Activated naive CD8-positive, alpha-beta T cell treated with anti-CD3 and anti-CD28 coated beads, Interleukin-2, amount 10 ng/mL, durations not matched to agents 7 days and 5 days (primary cell): ENCODE measurements at regions not wholly inside any gene's neighbourhood (a gene's known extent, or its start where the extent isn't known, plus 50 kb on each side); places are given as distances from the start of the nearest gene placed in this dataset.

ENCODE experiments used
- ATAC-seq: fragments of 150-1000 bp; cut with Tn5 transposase; one replicate; pipeline ENCODE4 v1.10.0; 2021; ENCODE audit warnings: low read depth, moderate library complexity
- POLR2A ChIA-PET: fragments of 350-600 bp; sonication (Branson Sonifier 250); formaldehyde crosslinking; loops from one replicate; lab custom pipeline; 2021; ENCODE audit warnings: antibody characterized with exemption; lab: Charles Lee
- DNase-seq: peaks from one replicate; pipeline ENCODE4 v3.0.0; 2021
- H3K27ac Mint-ChIP-seq: one replicate; pipeline ENCODE4 v1.8.0; 2022; ENCODE audit warnings: mild to moderate bottlenecking, mixed read lengths
- H3K27me3 Mint-ChIP-seq: one replicate; pipeline ENCODE4 v1.8.0; 2022; ENCODE audit warnings: mild to moderate bottlenecking, moderate library complexity, mixed read lengths
- H3K36me3 Mint-ChIP-seq: one replicate; pipeline ENCODE4 v1.8.0; 2021; ENCODE audit warnings: mild to moderate bottlenecking, mixed read lengths
- H3K4me1 Mint-ChIP-seq: one replicate; pipeline ENCODE4 v1.8.0; 2021; ENCODE audit warnings: mixed read lengths
- H3K4me3 Mint-ChIP-seq: one replicate; pipeline ENCODE4 v1.8.0; 2022; ENCODE audit warnings: mild to moderate bottlenecking, moderate library complexity, mixed read lengths
- H3K9me3 Mint-ChIP-seq: one replicate; pipeline ENCODE4 v1.8.0; 2021; ENCODE audit warnings: mixed read lengths

DNA sequence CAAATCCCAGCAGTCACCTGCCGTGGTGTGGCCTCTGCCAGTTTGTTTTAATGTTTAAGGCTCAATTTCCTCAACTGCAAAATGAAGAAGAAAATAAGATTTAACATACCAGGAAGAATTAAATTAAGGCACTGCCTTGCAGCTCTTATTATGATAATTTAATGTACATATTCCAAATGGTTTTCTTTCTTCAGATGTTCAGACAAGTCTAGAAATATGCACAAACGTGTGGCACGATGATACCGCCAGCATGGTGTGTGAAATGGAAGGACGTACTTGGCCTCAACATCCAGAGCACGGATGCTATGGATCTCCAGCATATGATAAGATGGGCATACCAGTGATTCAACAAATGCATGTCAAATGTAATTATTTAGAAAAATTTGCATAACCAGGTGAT is 959.4 kb upstream of the TMEM132C start:
- Mint-ChIP-seq H3K9me3 (no peaks in the 10 kb centered on the region), H3K4me1 (peaks cover 2% of the 10 kb centered on the region), H3K27me3 (peaks cover 2% of the 10 kb centered on the region), H3K27ac (no peak overlapping the region), H3K36me3 (no peaks in the 10 kb centered on the region), H3K4me3 (no peak overlapping the region)
- POLR2A ChIA-PET, result no interaction called here
- no peak for ATAC-seq
- no peak for DNase-seq

DNA sequence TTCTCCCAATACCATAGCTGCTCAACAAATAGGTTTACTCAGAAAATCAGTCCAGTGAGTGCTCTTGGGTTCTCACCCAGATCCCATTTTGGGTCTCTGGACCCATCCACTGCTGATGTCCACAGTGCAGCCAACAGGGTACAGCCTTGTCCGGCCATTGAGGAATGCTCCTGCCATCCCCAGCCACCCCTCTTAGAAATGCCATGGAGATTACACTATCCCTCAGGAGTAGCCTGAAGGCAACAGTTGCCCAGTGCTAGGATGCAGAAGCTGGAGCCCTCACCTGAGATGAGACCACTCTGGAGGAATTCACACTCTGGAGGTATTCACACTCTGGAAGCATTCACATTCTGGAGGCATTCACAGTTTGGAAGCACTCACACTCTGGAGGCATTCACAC is 958.8 kb upstream of the TMEM132C start:
- Mint-ChIP-seq H3K9me3 (no peaks in the 10 kb centered on the region), H3K27me3 (peaks cover 2% of the 10 kb centered on the region), H3K36me3 (no peaks in the 10 kb centered on the region), H3K27ac (no peak overlapping the region), H3K4me3 (no peak overlapping the region), H3K4me1 (peaks cover 2% of the 10 kb centered on the region)
- ATAC-seq (no peak), DNase-seq (no peak)
- POLR2A ChIA-PET, result no interaction called here

DNA sequence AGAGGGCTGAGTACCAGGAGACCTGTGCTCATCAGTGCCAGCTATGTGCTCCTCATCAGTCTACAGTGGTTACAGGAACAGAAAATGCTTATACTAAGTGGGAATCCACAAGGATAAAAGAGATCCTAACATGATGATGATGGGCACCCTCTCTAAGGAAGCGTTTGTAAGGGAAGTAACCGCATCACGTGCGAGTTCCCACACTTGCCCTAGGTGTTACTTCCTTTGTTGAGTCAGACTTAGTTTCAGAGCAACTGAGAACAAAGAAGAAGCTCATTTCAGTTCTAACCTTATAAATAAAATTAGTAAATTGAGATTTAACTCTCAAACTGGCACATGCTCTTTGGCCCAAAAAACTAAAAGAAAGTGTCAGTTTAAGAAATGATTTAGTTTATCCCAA is 956.4 kb upstream of the TMEM132C start:
- Mint-ChIP-seq H3K27me3 (peaks cover 6% of the 10 kb centered on the region), H3K4me3 (no peak overlapping the region), H3K4me1 (peaks cover 2% of the 10 kb centered on the region), H3K9me3 (peaks cover 1% of the 10 kb centered on the region), H3K36me3 (no peaks in the 10 kb centered on the region), H3K27ac (no peak overlapping the region)
- POLR2A ChIA-PET, result no interaction called here
- no peak for DNase-seq
- ATAC-seq, result no peak

GRCh38 chr12:127311720-127312364 is 955.1 kb upstream of the TMEM132C start:
- ATAC-seq (no peak), DNase-seq (no peak)
- Mint-ChIP-seq H3K4me1 (peaks cover 2% of the 10 kb centered on the region), H3K27ac (no peak overlapping the region), H3K27me3 (peaks cover 6% of the 10 kb centered on the region), H3K36me3 (no peaks in the 10 kb centered on the region), H3K4me3 (no peak overlapping the region), H3K9me3 (peaks cover 1% of the 10 kb centered on the region)
- POLR2A ChIA-PET, result no interaction called here

GRCh38 chr12:127324681-127325080 is 942.3 kb upstream of the TMEM132C start:
- Mint-ChIP-seq H3K36me3 (no peaks in the 10 kb centered on the region), H3K27ac (no peak overlapping the region), H3K27me3 (peaks cover 2% of the 10 kb centered on the region), H3K4me1 (no peaks in the 10 kb centered on the region), H3K4me3 (no peak overlapping the region), H3K9me3 (no peaks in the 10 kb centered on the region)
- POLR2A ChIA-PET, result no interaction called here
- ATAC-seq, result no peak
- DNase-seq, result no peak

- H3K9me3 Mint-ChIP-seq, result no peaks in the 10 kb centered on the region
- no peaks in the 10 kb centered on the region for H3K36me3 Mint-ChIP-seq
- no peak overlapping the region for H3K4me3 Mint-ChIP-seq
- H3K4me1 Mint-ChIP-seq, result no peaks in the 10 kb centered on the region
- POLR2A ChIA-PET, result no interaction called here
- H3K27ac Mint-ChIP-seq, result no peak overlapping the region
- DNase-seq, result no peak
- peaks cover 2% of the 10 kb centered on the region for H3K27me3 Mint-ChIP-seq
- no peak for ATAC-seq
Measured at GRCh38 chr12:127327986-127328385, 939.0 kb upstream of the TMEM132C start.

- ATAC-seq (no peak), DNase-seq (no peak)
- Mint-ChIP-seq H3K4me1 (no peaks in the 10 kb centered on the region), H3K4me3 (no peak overlapping the region), H3K36me3 (no peaks in the 10 kb centered on the region), H3K9me3 (no peaks in the 10 kb centered on the region), H3K27me3 (peaks cover 2% of the 10 kb centered on the region), H3K27ac (no peak overlapping the region)
- POLR2A ChIA-PET, result no interaction called here
Measured at GRCh38 chr12:127328867-127329266, 938.1 kb upstream of the TMEM132C start.

GRCh38 chr12:127334365-127334764 is 932.6 kb upstream of the TMEM132C start:
- no peak overlapping the region for H3K4me3 Mint-ChIP-seq
- DNase-seq (no peak), ATAC-seq (no peak)
- H3K27ac Mint-ChIP-seq, result no peak overlapping the region
- no peaks in the 10 kb centered on the region for H3K9me3 Mint-ChIP-seq
- no peaks in the 10 kb centered on the region for H3K36me3 Mint-ChIP-seq
- POLR2A ChIA-PET, result no interaction called here
- H3K27me3 Mint-ChIP-seq, result peaks cover 2% of the 10 kb centered on the region
- H3K4me1 Mint-ChIP-seq, result no peaks in the 10 kb centered on the region

- Mint-ChIP-seq H3K27ac (no peak overlapping the region), H3K4me3 (no peak overlapping the region)
- POLR2A ChIA-PET, result no interaction called here
Measured at GRCh38 chr12:127334912-127335644, 931.9 kb upstream of the TMEM132C start.

DNA sequence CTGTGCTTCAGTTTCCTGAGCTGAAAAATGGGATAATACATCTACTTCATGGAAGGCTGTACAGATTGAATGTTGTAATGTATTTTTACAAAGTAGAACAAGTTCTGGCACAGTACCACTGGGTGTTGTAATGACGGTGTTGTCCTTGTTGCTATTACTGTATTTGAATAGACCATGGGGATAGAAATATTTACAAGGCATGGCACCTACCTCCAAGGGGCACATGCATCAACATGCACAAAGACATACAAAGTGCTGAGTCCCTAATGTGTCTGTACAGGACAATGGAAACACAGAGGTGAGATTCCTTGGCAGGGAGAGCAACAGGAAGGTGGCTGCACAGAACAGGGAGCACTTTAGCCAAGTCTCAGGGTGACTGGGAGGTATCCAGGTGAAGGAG is 930.6 kb upstream of the TMEM132C start:
- H3K4me1 Mint-ChIP-seq, result no peaks in the 10 kb centered on the region
- no peaks in the 10 kb centered on the region for H3K36me3 Mint-ChIP-seq
- no peaks in the 10 kb centered on the region for H3K27me3 Mint-ChIP-seq
- no peak overlapping the region for H3K27ac Mint-ChIP-seq
- no peak for DNase-seq
- ATAC-seq, result no peak
- H3K9me3 Mint-ChIP-seq, result no peaks in the 10 kb centered on the region
- no peak overlapping the region for H3K4me3 Mint-ChIP-seq
- POLR2A ChIA-PET, result no interaction called here

More at GRCh38 chr12:127334912-127335644, 931.9 kb upstream of the TMEM132C start:
- no peaks in the 10 kb centered on the region for H3K36me3 Mint-ChIP-seq
- H3K9me3 Mint-ChIP-seq, result no peaks in the 10 kb centered on the region
- no peak for ATAC-seq
- no peaks in the 10 kb centered on the region for H3K4me1 Mint-ChIP-seq
- no peak for DNase-seq
- no peaks in the 10 kb centered on the region for H3K27me3 Mint-ChIP-seq

DNA sequence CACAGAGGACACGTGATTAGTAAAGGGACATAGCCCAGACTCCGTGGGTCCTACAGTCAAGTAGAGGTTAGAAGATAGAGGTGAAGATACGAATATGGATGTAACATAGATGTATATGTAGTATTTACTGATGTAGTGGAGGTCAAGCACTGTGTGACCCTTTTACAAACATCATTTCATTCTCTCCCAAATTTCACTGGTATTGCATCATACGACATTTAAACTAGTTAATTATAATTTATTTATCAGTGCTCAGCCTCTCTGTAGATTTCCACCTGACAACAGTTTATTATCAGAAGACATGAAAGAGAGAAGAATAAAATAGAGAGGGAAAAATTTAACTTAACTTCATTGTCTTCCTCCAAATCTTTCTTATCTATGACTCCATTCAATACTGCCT is 927.9 kb upstream of the TMEM132C start:
- ATAC-seq (no peak), DNase-seq (no peak)
- Mint-ChIP-seq H3K9me3 (no peaks in the 10 kb centered on the region), H3K27ac (no peak overlapping the region), H3K4me1 (no peaks in the 10 kb centered on the region), H3K4me3 (no peak overlapping the region), H3K27me3 (no peaks in the 10 kb centered on the region), H3K36me3 (no peaks in the 10 kb centered on the region)
- POLR2A ChIA-PET, result no interaction called here

DNA sequence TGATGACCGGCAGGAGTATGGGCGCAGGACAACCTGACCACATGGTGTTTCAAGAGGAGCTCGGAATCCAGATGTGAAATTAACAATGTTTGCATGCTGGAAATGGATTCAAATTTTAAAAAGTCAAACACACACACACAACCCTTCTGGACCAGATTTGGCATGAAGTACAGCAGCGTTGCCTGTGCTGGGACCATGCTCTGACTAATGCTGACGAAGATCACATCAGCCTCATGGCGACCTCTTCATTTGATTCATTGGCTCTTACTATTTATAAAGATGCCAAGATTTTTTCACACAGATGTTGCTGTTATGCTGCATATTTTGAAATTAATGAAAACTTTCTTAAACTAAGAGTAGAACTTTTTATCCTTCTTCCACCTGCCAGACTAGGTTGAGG is 926.6 kb upstream of the TMEM132C start:
- Mint-ChIP-seq H3K27ac (no peak overlapping the region), H3K4me3 (no peak overlapping the region), H3K27me3 (no peaks in the 10 kb centered on the region), H3K4me1 (no peaks in the 10 kb centered on the region), H3K36me3 (no peaks in the 10 kb centered on the region), H3K9me3 (no peaks in the 10 kb centered on the region)
- POLR2A ChIA-PET, result no interaction called here
- no peak for DNase-seq
- no peak for ATAC-seq

DNA sequence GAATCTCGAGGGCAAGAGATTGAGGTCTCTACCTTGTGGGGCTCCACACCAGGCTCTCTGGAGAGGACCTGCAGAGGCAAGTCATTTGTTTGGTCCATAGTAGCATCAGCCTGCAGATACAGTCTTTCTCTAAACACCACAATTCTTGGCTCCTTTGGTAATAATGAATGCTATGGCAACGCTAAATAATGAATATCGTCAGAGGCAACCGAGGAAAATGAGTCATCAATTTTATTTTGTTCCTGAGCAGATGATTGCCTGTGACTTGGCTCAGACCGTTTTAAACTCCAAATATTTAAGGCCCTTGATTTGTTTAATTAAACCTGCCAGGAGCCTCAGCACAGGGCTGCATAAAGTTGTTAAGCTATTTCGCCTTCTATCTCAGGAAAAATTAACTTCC is 924.1 kb upstream of the TMEM132C start:
- Mint-ChIP-seq H3K9me3 (peaks cover 4% of the 10 kb centered on the region), H3K4me3 (no peak overlapping the region), H3K36me3 (no peaks in the 10 kb centered on the region), H3K27me3 (no peaks in the 10 kb centered on the region), H3K27ac (no peak overlapping the region), H3K4me1 (no peaks in the 10 kb centered on the region)
- no peak for ATAC-seq
- DNase-seq, result no peak
- POLR2A ChIA-PET, result no interaction called here

DNA sequence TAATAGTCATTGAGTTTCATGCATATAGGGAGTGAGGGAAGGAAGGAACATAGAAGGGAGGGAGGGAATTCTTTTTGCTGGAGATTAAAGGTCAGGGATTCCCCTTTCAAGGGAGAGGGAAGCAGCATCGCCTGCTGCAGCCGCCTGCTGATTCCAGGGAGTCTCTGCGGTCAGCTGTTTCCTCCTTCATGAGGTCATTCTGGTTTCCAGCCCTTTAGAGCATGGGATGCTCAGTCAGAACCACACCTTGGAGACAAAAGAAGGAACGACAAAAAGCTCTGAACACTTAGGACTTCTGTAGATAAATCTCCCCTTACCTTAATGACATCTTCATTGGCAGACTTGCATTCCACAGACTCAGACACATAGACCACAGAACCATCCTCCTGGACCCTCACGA is 923.0 kb upstream of the TMEM132C start:
- H3K4me1 Mint-ChIP-seq, result no peaks in the 10 kb centered on the region
- POLR2A ChIA-PET, result no interaction called here
- no peak for DNase-seq
- no peaks in the 10 kb centered on the region for H3K36me3 Mint-ChIP-seq
- no peak for ATAC-seq
- no peak overlapping the region for H3K4me3 Mint-ChIP-seq
- no peaks in the 10 kb centered on the region for H3K27me3 Mint-ChIP-seq
- peaks cover 4% of the 10 kb centered on the region for H3K9me3 Mint-ChIP-seq
- H3K27ac Mint-ChIP-seq, result no peak overlapping the region
